ENCODE measurements at regions not wholly inside any gene's neighbourhood (a gene's known extent, or its start where the extent isn't known, plus 50 kb on each side); places are given as distances from the start of the nearest gene placed in this dataset.

- TF ChIP-seq TAF1 (IDR thresholded peaks at IDR 0.05; ENCODE audit: low read depth) (no peak), REST (IDR thresholded peaks at IDR 0.05; ENCODE audit: low read depth) (no peak), MAX (IDR thresholded peaks at IDR 0.05) (no peak), RAD21 (IDR thresholded peaks at IDR 0.05; ENCODE audit: low read depth) (no peak), EP300 (IDR thresholded peaks at IDR 0.05; ENCODE audit: borderline replicate concordance) (no peak), CEBPB (IDR thresholded peaks at IDR 0.05) (no peak), YY1 (IDR thresholded peaks at IDR 0.05; ENCODE audit: low read depth) (no peak)
Observed at GRCh38 chr9:103707181-103707580, 386.9 kb upstream of the SMC2 start.
